Mesenchymal stem cell (in vitro differentiated cells and primary cell): ENCODE measurements at regions not wholly inside any gene's neighbourhood (a gene's known extent, or its start where the extent isn't known, plus 50 kb on each side); places are given as distances from the start of the nearest gene placed in this dataset.
A peak's percentile ranks its signal among the peaks of the same experiment; 100 is the strongest.

Source experiments
- DNase-seq: peaks from one replicate; pipeline ENCODE4 v3.0.0-alpha.2; 2013
- H2AFZ ChIP-seq: one replicate; pipeline ENCODE4 v1.6.1; 2013; ENCODE audit warnings: low read depth, mild to moderate bottlenecking, control low read depth, inconsistent platforms, low read length, moderate library complexity
- H2AK5ac ChIP-seq: 2 replicates; pipeline ENCODE4 v1.6.1; 2013; ENCODE audit warnings: low read length, moderate library complexity, mild to moderate bottlenecking, inconsistent platforms; ENCODE audit not compliant: severe bottlenecking
- H2BK120ac ChIP-seq: one replicate; pipeline ENCODE4 v1.6.1; 2013; ENCODE audit warnings: low read depth, mild to moderate bottlenecking, inconsistent platforms, low read length, moderate library complexity
- H2BK12ac ChIP-seq, 2 experiments: one replicate each; pipeline ENCODE4 v1.6.1; 2013; ENCODE audit warnings: inconsistent platforms in 2 of 2, low read length in 2 of 2, mild to moderate bottlenecking in 2 of 2, moderate library complexity in 2 of 2, control low read depth in 1 of 2
- H2BK15ac ChIP-seq: one replicate; pipeline ENCODE4 v1.6.1; 2013; ENCODE audit warnings: mild to moderate bottlenecking, low read depth, inconsistent platforms; ENCODE audit not compliant: poor library complexity, severe bottlenecking
- H2BK5ac ChIP-seq: 2 replicates; pipeline ENCODE4 v1.6.1; 2013; ENCODE audit warnings: low read depth, mild to moderate bottlenecking, low read length, control low read depth, inconsistent platforms; ENCODE audit not compliant: poor library complexity, severe bottlenecking
- H3K14ac ChIP-seq, 2 experiments: one replicate each; pipeline ENCODE4 v1.6.1; 2013; ENCODE audit warnings: inconsistent platforms in 2 of 2, low read length in 2 of 2, control low read depth in 1 of 2, mild to moderate bottlenecking in 1 of 2, moderate library complexity in 1 of 2
- H3K18ac ChIP-seq, 2 experiments: one replicate each; pipeline ENCODE4 v1.6.1; 2013; ENCODE audit warnings: inconsistent platforms in 2 of 2, low read length in 2 of 2, control low read depth in 1 of 2, low read depth in 1 of 2, mild to moderate bottlenecking in 1 of 2
- H3K23ac ChIP-seq, 2 experiments: one replicate each; pipeline ENCODE4 v1.6.1; 2013; ENCODE audit warnings: inconsistent platforms in 2 of 2, low read length in 2 of 2, mild to moderate bottlenecking in 2 of 2, moderate library complexity in 2 of 2, control low read depth in 1 of 2
- H3K27ac ChIP-seq: 2 replicates; pipeline ENCODE4 v1.5.1; 2013; ENCODE audit warnings: mild to moderate bottlenecking, moderate library complexity, low read length, control low read depth, inconsistent platforms; ENCODE audit not compliant: poor library complexity, severe bottlenecking
- H3K27me3 ChIP-seq, 2 experiments: 2 replicates each; pipeline versions ENCODE4 v1.6.1 to v1.7.0; 2013; ENCODE audit warnings: low read length in 2 of 2, mild to moderate bottlenecking in 2 of 2, moderate library complexity in 2 of 2, control low read depth in 1 of 2, inconsistent platforms in 1 of 2; ENCODE audit not compliant: control insufficient read depth in 1 of 2, insufficient read depth in 1 of 2
- H3K36me3 ChIP-seq, 2 experiments: 2 replicates each; pipeline versions ENCODE4 v1.6.1 to v1.7.0; 2013; ENCODE audit warnings: low read length in 2 of 2, control low read depth in 1 of 2, inconsistent platforms in 1 of 2, low read depth in 1 of 2, mild to moderate bottlenecking in 1 of 2; ENCODE audit not compliant: insufficient read depth in 2 of 2, control insufficient read depth in 1 of 2
- H3K4ac ChIP-seq, 2 experiments: one replicate each; pipeline ENCODE4 v1.6.1; 2013; ENCODE audit warnings: inconsistent platforms in 2 of 2, low read length in 2 of 2, mild to moderate bottlenecking in 2 of 2, moderate library complexity in 2 of 2, control low read depth in 1 of 2, low read depth in 1 of 2
- H3K4me1 ChIP-seq: 2 replicates; pipeline ENCODE4 v1.6.1; 2013; ENCODE audit warnings: low read depth, low read length, control low read depth; ENCODE audit not compliant: control insufficient read depth, insufficient read depth
- H3K4me2 ChIP-seq: 2 replicates; pipeline ENCODE4 v1.6.1; 2013; ENCODE audit warnings: low read length, mild to moderate bottlenecking, inconsistent platforms; ENCODE audit not compliant: poor library complexity, severe bottlenecking
- H3K4me3 ChIP-seq, 2 experiments: 2 replicates each; pipeline versions ENCODE4 v1.5.1 to v1.7.0; 2013; ENCODE audit warnings: low read length in 2 of 2, mild to moderate bottlenecking in 2 of 2, control low read depth in 1 of 2, low read depth in 1 of 2; ENCODE audit not compliant: insufficient read depth in 1 of 2
- H3K79me1 ChIP-seq: replicated peaks from 2 replicates; pipeline ENCODE4 v1.6.1; 2013; ENCODE audit warnings: mild to moderate bottlenecking, control low read depth, low read length, inconsistent platforms; ENCODE audit not compliant: poor library complexity, severe bottlenecking
- H3K9ac ChIP-seq: 2 replicates; pipeline ENCODE4 v1.7.0; 2013; ENCODE audit warnings: mild to moderate bottlenecking, low read length, moderate library complexity
- H3K9me3 ChIP-seq: 2 replicates; pipeline ENCODE4 v1.7.0; 2013; ENCODE audit warnings: mild to moderate bottlenecking, low read length; ENCODE audit not compliant: control insufficient read depth
- H4K8ac ChIP-seq: one replicate; pipeline ENCODE4 v1.6.1; 2013; ENCODE audit warnings: inconsistent platforms, mild to moderate bottlenecking, low read length, moderate library complexity
- H4K91ac ChIP-seq: one replicate; pipeline ENCODE4 v1.6.1; 2013; ENCODE audit warnings: mild to moderate bottlenecking, low read length, inconsistent platforms
- WGBS: methylation state at CpG from one replicate; pipeline ENCODE4 v1.1.7; 2013; ENCODE audit warnings: mixed read lengths; 5-methylcytosine and 5-hydroxymethylcytosine counted together

- Histone ChIP-seq H3K23ac (no peak overlapping the region), H3K4me2 (no peak overlapping the region), H3K4ac (no peak overlapping the region), H2BK5ac (no peak overlapping the region), H3K4me1 (peaks cover 2% of the 10 kb centered on the region), H3K9me3 (no peaks in the 10 kb centered on the region), H3K4me3 (no peak overlapping the region), H2BK120ac (no peak overlapping the region), H3K18ac (no peak overlapping the region), H2AFZ (no peak overlapping the region), H3K79me1 (no peaks in the 10 kb centered on the region), H3K9ac (no peak overlapping the region), H3K36me3 (no peaks in the 10 kb centered on the region), H3K27ac (no peak overlapping the region), H3K14ac (no peak overlapping the region), H2BK12ac (no peak overlapping the region), H2BK15ac (no peak overlapping the region), H3K27me3 (no peaks in the 10 kb centered on the region), H2AK5ac (no peak overlapping the region), H4K91ac (no peak overlapping the region), H4K8ac (no peak overlapping the region)
- 57% methylated on average over 1 of the region's 1 CpG for WGBS
- peak; percentile 38 for DNase-seq
Measured at GRCh38 chr17:71502443-71502842, 618.4 kb upstream of the SOX9 start.

GRCh38 chr17:71503710-71504465 is 616.9 kb upstream of the SOX9 start:
- Histone ChIP-seq H3K27me3 (no peaks in the 10 kb centered on the region), H4K91ac (peak overlapping the region; percentile 44), H3K4ac (no peak overlapping the region), H2BK12ac (no peak overlapping the region), H3K9me3 (no peaks in the 10 kb centered on the region), H2AK5ac (peak overlapping the region; percentile 34), H2BK120ac (no peak overlapping the region), H2AFZ (no peak overlapping the region), H3K27ac (no peak overlapping the region), H3K4me1 (peaks cover 2% of the 10 kb centered on the region), H2BK5ac (no peak overlapping the region), H2BK15ac (no peak overlapping the region), H3K79me1 (no peaks in the 10 kb centered on the region), H3K18ac (no peak overlapping the region), H4K8ac (no peak overlapping the region), H3K9ac (no peak overlapping the region), H3K14ac (no peak overlapping the region), H3K23ac (no peak overlapping the region), H3K36me3 (no peaks in the 10 kb centered on the region), H3K4me2 (no peak overlapping the region), H3K4me3 (no peak overlapping the region)
- DNase-seq: no peak
- WGBS: 72% methylated on average over 4 of the region's 6 CpGs

GRCh38 chr17:71505200-71505599 is 615.6 kb upstream of the SOX9 start:
- H3K9me3 ChIP-seq: no peaks in the 10 kb centered on the region
- H3K4ac ChIP-seq: no peak overlapping the region
- no peaks in the 10 kb centered on the region for H3K27me3 ChIP-seq
- no peak overlapping the region for H2BK120ac ChIP-seq
- no peak overlapping the region for H4K8ac ChIP-seq
- H2BK15ac ChIP-seq: no peak overlapping the region
- H3K79me1 ChIP-seq: no peaks in the 10 kb centered on the region
- H2BK12ac ChIP-seq: no peak overlapping the region
- no peak overlapping the region for H3K4me3 ChIP-seq
- no peak overlapping the region for H4K91ac ChIP-seq
- no peak overlapping the region for H3K9ac ChIP-seq
- no peak overlapping the region for H3K4me2 ChIP-seq
- 95% methylated on average over 1 of the region's 2 CpGs for WGBS
- no peak overlapping the region for H2AK5ac ChIP-seq
- DNase-seq: no peak
- peak overlapping the region; percentile 10 for H3K27ac ChIP-seq
- peaks cover 2% of the 10 kb centered on the region for H3K4me1 ChIP-seq
- H3K18ac ChIP-seq: no peak overlapping the region
- no peak overlapping the region for H3K23ac ChIP-seq
- no peak overlapping the region for H3K14ac ChIP-seq
- no peak overlapping the region for H2AFZ ChIP-seq
- no peak overlapping the region for H2BK5ac ChIP-seq
- no peaks in the 10 kb centered on the region for H3K36me3 ChIP-seq

GRCh38 chr17:71505981-71506380 is 614.8 kb upstream of the SOX9 start:
- Histone ChIP-seq H3K4me3 (no peak overlapping the region), H3K36me3 (no peaks in the 10 kb centered on the region), H2BK120ac (no peak overlapping the region), H4K8ac (no peak overlapping the region), H3K14ac (no peak overlapping the region), H4K91ac (no peak overlapping the region), H3K4ac (no peak overlapping the region), H3K18ac (no peak overlapping the region), H3K4me1 (peaks cover 2% of the 10 kb centered on the region), H2AK5ac (no peak overlapping the region), H2BK5ac (no peak overlapping the region), H3K27ac (no peak overlapping the region), H3K9ac (no peak overlapping the region), H2BK15ac (no peak overlapping the region), H2BK12ac (no peak overlapping the region), H3K27me3 (no peaks in the 10 kb centered on the region), H3K23ac (no peak overlapping the region), H2AFZ (no peak overlapping the region), H3K9me3 (no peaks in the 10 kb centered on the region), H3K4me2 (no peak overlapping the region), H3K79me1 (no peaks in the 10 kb centered on the region)
- WGBS: 98% methylated on average over 3 of the region's 6 CpGs
- no peak for DNase-seq
